Vagina (tissue), 2 donors: ENCODE measurements at regions not wholly inside any gene's neighbourhood (a gene's known extent, or its start where the extent isn't known, plus 50 kb on each side); places are given as distances from the start of the nearest gene placed in this dataset.

Experiments
- DNase-seq, 2 donors: peaks; one replicate each; pipeline ENCODE4 v3.0.0-alpha.2; 2017; ENCODE audit errors: extremely low spot score in 2 of 2
- H3K27ac ChIP-seq: fragments of 200-600 bp; sonication (generic); one replicate; pipeline ENCODE4 v1.5.1; 2019
- H3K27me3 ChIP-seq: fragments of 200-600 bp; sonication (generic); one replicate; pipeline ENCODE4 v1.5.1; 2019
- H3K36me3 ChIP-seq, 2 donors: fragments of 200-600 bp; sonication (generic); one replicate each; pipeline ENCODE4 v1.5.1; 2017 to 2019
- H3K4me1 ChIP-seq: fragments of 200-600 bp; sonication (generic); one replicate; pipeline ENCODE4 v1.5.1; 2019
- H3K4me3 ChIP-seq, 2 donors: fragments of 200-600 bp; sonication (generic); 1 replicate in 1 of 2; 2 replicates in 1 of 2; pipeline ENCODE4 v1.5.1; 2016 to 2019
- H3K9me3 ChIP-seq: fragments of 200-600 bp; sonication (generic); one replicate; pipeline ENCODE4 v1.5.1; 2019
- CTCF ChIP-seq, 3 experiments: fragments of 450-650 bp in 2 of 3; fragments of 200-600 bp in 1 of 3; sonication (generic) in 1 of 3; IDR thresholded peaks; one replicate each; pipeline ENCODE4 v1.5.1; 2017 to 2019; ENCODE audit warnings: antibody characterized with exemption in 3 of 3, mild to moderate bottlenecking in 2 of 3, moderate library complexity in 2 of 3
- POLR2A ChIP-seq, 2 donors: fragments of 450-650 bp; IDR thresholded peaks; one replicate each; pipeline ENCODE4 v1.6.1; 2017; ENCODE audit warnings: antibody characterized with exemption in 2 of 2, mild to moderate bottlenecking in 2 of 2, moderate library complexity in 2 of 2
- POLR2AphosphoS5 ChIP-seq, 2 donors: sonication (generic); formaldehyde crosslinking; IDR thresholded peaks; one replicate each; pipeline ENCODE4 v1.9.0; 2017; ENCODE audit warnings: antibody characterized with exemption in 2 of 2, mild to moderate bottlenecking in 2 of 2, low read depth in 1 of 2; ENCODE audit not compliant: insufficient read depth in 1 of 2
- intact Hi-C: fragments of 100-400 bp; cut with DNase I; formaldehyde crosslinking; loops from one replicate; pipeline ENCODE4 v1.15.1; 2023

GRCh38 chr7:136359333-136359903, 382.3 kb upstream of the MTPN start:
- intact Hi-C loops: no loop called here

GRCh38 chr7:136353287-136353686, 376.1 kb upstream of the MTPN start:
- Histone ChIP-seq H3K27ac (no peak overlapping the region), H3K4me3 (no peak overlapping the region), H3K36me3 (no peaks in the 10 kb centered on the region), H3K9me3 (no peaks in the 10 kb centered on the region), H3K4me1 (no peaks in the 10 kb centered on the region), H3K27me3 (no peaks in the 10 kb centered on the region)
- no peak for DNase-seq
- TF ChIP-seq CTCF (IDR thresholded peaks at IDR 0.05) (no peak), POLR2A (IDR thresholded peaks at IDR 0.05) (no peak), POLR2AphosphoS5 (IDR thresholded peaks at IDR 0.05; ENCODE audit: insufficient read depth in 1 of 2, low read depth in 1 of 2) (no peak)
- intact Hi-C loops: no loop called here

More at GRCh38 chr7:136359333-136359903, 382.3 kb upstream of the MTPN start:
- no peaks in the 10 kb centered on the region for H3K4me1 ChIP-seq
- H3K36me3 ChIP-seq: no peaks in the 10 kb centered on the region
- H3K27ac ChIP-seq: no peak overlapping the region
- DNase-seq: no peak
- TF ChIP-seq POLR2A (IDR thresholded peaks at IDR 0.05): no peak
- no peak for TF ChIP-seq POLR2AphosphoS5 (IDR thresholded peaks at IDR 0.05; ENCODE audit: insufficient read depth in 1 of 2, low read depth in 1 of 2)
- TF ChIP-seq CTCF (IDR thresholded peaks at IDR 0.05): no peak
- no peaks in the 10 kb centered on the region for H3K9me3 ChIP-seq
- H3K4me3 ChIP-seq: no peak overlapping the region
- no peaks in the 10 kb centered on the region for H3K27me3 ChIP-seq

- Histone ChIP-seq H3K4me1 (no peaks in the 10 kb centered on the region), H3K9me3 (no peaks in the 10 kb centered on the region), H3K27ac (no peak overlapping the region), H3K4me3 (no peak overlapping the region), H3K36me3 (no peaks in the 10 kb centered on the region), H3K27me3 (no peaks in the 10 kb centered on the region)
- no peak for DNase-seq
- intact Hi-C loops: no loop called here
- TF ChIP-seq POLR2AphosphoS5 (IDR thresholded peaks at IDR 0.05; ENCODE audit: insufficient read depth in 1 of 2, low read depth in 1 of 2) (no peak), CTCF (IDR thresholded peaks at IDR 0.05) (no peak), POLR2A (IDR thresholded peaks at IDR 0.05) (no peak)
Measured at GRCh38 chr7:136348542-136349192, 371.5 kb upstream of the MTPN start.

GRCh38 chr7:136348142-136348541, 371.0 kb upstream of the MTPN start:
- DNase-seq: no peak
- intact Hi-C loops: no loop called here
- no peak overlapping the region for H3K27ac ChIP-seq

More at GRCh38 chr7:136348142-136348541, 371.0 kb upstream of the MTPN start:
- TF ChIP-seq POLR2A (IDR thresholded peaks at IDR 0.05): no peak
- TF ChIP-seq POLR2AphosphoS5 (IDR thresholded peaks at IDR 0.05; ENCODE audit: insufficient read depth in 1 of 2, low read depth in 1 of 2): no peak
- TF ChIP-seq CTCF (IDR thresholded peaks at IDR 0.05): no peak
- H3K4me3 ChIP-seq: no peak overlapping the region
- no peaks in the 10 kb centered on the region for H3K27me3 ChIP-seq
- no peaks in the 10 kb centered on the region for H3K36me3 ChIP-seq
- H3K9me3 ChIP-seq: no peaks in the 10 kb centered on the region
- H3K4me1 ChIP-seq: no peaks in the 10 kb centered on the region
